Panc1 (cell line): ENCODE measurements at regions not wholly inside any gene's neighbourhood (a gene's known extent, or its start where the extent isn't known, plus 50 kb on each side); places are given as distances from the start of the nearest gene placed in this dataset.

Experiments used
- ATAC-seq: fragments of 200-7000 bp; cut with Tn5 transposase; 2 replicates; pipeline ENCODE4 v1.9.1; 2020; ENCODE audit warnings: mild to moderate bottlenecking, moderate library complexity
- BruUV-seq: library from RNA; stranded (reverse); fragments of 400-500 nt; replicated peaks from 2 replicates; lab custom pipeline; 2021; lab: Mats Ljungman, UMichigan
- CTCF ChIA-PET: fragments of 300-600 bp; sonication (Branson Sonifier 250); formaldehyde crosslinking; loops from one replicate; lab custom pipeline; 2022; ENCODE audit warnings: antibody characterized with exemption; lab: Charles Lee
- POLR2A ChIA-PET: fragments of 300-600 bp; sonication (Branson Sonifier 250); formaldehyde crosslinking; loops from one replicate; lab custom pipeline; 2022; ENCODE audit warnings: antibody characterized with exemption; lab: Charles Lee
- DNase-seq: peaks from one replicate; pipeline ENCODE4 v3.0.0-alpha.2; 2010; ENCODE audit warnings: low read depth, low spot score
- H3K27ac ChIP-seq: 2 replicates; pipeline ENCODE4 v1.5.1; 2011; ENCODE audit warnings: mild to moderate bottlenecking, low read length, inconsistent platforms
- H3K27me3 ChIP-seq: fragments of 200-500 bp; sonication (Bioruptor generic); 2 replicates; pipeline ENCODE4 v1.6.0; 2014; ENCODE audit warnings: low read length, inconsistent platforms; ENCODE audit not compliant: control insufficient read depth, insufficient read depth
- H3K36me3 ChIP-seq: fragments of 200-500 bp; sonication (Bioruptor generic); 2 replicates; pipeline ENCODE4 v1.5.1; 2014; ENCODE audit warnings: inconsistent platforms, mild to moderate bottlenecking, low read length, moderate library complexity; ENCODE audit not compliant: control insufficient read depth, insufficient read depth
- H3K4me1 ChIP-seq: 2 replicates; pipeline ENCODE4 v1.5.1; 2011; ENCODE audit warnings: inconsistent platforms, mild to moderate bottlenecking, low read length, moderate library complexity; ENCODE audit not compliant: control insufficient read depth, insufficient read depth
- H3K4me3 ChIP-seq, 2 experiments: 2 replicates each; pipeline ENCODE4 v1.5.1; 2011 to 2012; ENCODE audit warnings: low read depth in 2 of 2, low read length in 2 of 2, mild to moderate bottlenecking in 2 of 2, inconsistent platforms in 1 of 2, moderate library complexity in 1 of 2
- H3K9me3 ChIP-seq: fragments of 200-500 bp; sonication (Bioruptor generic); 2 replicates; pipeline ENCODE4 v1.5.1; 2014; ENCODE audit warnings: low read depth, mild to moderate bottlenecking, inconsistent platforms, low read length, moderate library complexity; ENCODE audit not compliant: control insufficient read depth, insufficient read depth
- POLR2AphosphoS5 ChIP-seq: IDR thresholded peaks from 2 replicates; pipeline ENCODE4 v1.6.1; 2012; ENCODE audit warnings: mild to moderate bottlenecking, low read depth, low read length, moderate library complexity
- SIN3A ChIP-seq: IDR thresholded peaks from 2 replicates; pipeline ENCODE4 v1.6.1; 2012; ENCODE audit warnings: low read depth, mild to moderate bottlenecking, low read length, moderate library complexity, borderline replicate concordance; ENCODE audit not compliant: insufficient read depth
- TCF7L2 ChIP-seq: IDR thresholded peaks from 2 replicates; pipeline ENCODE4 v1.6.1; 2011; ENCODE audit warnings: mild to moderate bottlenecking, low read depth, low read length, inconsistent platforms
- in situ Hi-C: cut with HindIII; loops from 2 replicates; pipeline ENCODE4 v1.10.0; 2016; ENCODE audit warnings: low sequenced_read_pairs, low pct_unique_long_range_greater_than_20kb
- intact Hi-C: fragments of 100-400 bp; cut with micrococcal nuclease; formaldehyde crosslinking; loops from one replicate; pipeline ENCODE4 v1.10.0; 2022; ENCODE audit not compliant: unreplicated experiment
- TF ChIP-seq, protein P1 (sequence below): fragments of 450-650 bp; IDR thresholded peaks from 2 replicates; pipeline ENCODE4 v1.5.1; 2017; ENCODE audit warnings: mild to moderate bottlenecking
- TF ChIP-seq, protein P2 (sequence below), 2 experiments: IDR thresholded peaks; 2 replicates each; pipeline ENCODE4 v1.6.1; 2011 to 2012; ENCODE audit warnings: low read depth in 2 of 2, control low read depth in 1 of 2, low read length in 1 of 2, mild to moderate bottlenecking in 1 of 2, moderate library complexity in 1 of 2; ENCODE audit not compliant: insufficient read depth in 1 of 2

DNA sequence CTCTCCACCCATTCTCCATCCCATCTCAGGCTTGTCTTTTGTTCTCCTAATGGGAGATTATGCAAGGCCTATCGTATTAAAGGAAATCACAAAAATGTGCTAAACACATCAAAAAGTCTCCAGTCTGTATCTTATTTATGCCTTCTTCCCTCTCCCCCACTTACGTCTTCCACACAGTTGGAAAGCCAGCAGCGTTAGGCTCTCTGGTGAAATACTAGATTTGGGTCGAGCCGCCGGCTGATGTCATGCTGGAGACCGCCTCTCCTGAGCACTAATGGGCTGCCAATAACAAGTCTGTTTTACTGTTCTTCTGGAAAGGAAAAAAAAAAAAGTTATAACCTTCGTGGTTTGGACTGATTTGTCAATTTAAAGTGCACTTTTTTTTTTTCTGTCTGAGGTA, 182.7 kb upstream of the SIX2 start:
- DNase-seq (no peak), ATAC-seq (no peak)
- ChIA-PET POLR2A (no interaction called here), CTCF (no interaction called here)
- TF ChIP-seq SIN3A = no peak
- no peak for TF ChIP-seq TCF7L2
- TF ChIP-seq POLR2AphosphoS5 = no peak
- TF ChIP-seq, protein P1, sequence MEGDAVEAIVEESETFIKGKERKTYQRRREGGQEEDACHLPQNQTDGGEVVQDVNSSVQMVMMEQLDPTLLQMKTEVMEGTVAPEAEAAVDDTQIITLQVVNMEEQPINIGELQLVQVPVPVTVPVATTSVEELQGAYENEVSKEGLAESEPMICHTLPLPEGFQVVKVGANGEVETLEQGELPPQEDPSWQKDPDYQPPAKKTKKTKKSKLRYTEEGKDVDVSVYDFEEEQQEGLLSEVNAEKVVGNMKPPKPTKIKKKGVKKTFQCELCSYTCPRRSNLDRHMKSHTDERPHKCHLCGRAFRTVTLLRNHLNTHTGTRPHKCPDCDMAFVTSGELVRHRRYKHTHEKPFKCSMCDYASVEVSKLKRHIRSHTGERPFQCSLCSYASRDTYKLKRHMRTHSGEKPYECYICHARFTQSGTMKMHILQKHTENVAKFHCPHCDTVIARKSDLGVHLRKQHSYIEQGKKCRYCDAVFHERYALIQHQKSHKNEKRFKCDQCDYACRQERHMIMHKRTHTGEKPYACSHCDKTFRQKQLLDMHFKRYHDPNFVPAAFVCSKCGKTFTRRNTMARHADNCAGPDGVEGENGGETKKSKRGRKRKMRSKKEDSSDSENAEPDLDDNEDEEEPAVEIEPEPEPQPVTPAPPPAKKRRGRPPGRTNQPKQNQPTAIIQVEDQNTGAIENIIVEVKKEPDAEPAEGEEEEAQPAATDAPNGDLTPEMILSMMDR = no peak
- TF ChIP-seq, protein P2, sequence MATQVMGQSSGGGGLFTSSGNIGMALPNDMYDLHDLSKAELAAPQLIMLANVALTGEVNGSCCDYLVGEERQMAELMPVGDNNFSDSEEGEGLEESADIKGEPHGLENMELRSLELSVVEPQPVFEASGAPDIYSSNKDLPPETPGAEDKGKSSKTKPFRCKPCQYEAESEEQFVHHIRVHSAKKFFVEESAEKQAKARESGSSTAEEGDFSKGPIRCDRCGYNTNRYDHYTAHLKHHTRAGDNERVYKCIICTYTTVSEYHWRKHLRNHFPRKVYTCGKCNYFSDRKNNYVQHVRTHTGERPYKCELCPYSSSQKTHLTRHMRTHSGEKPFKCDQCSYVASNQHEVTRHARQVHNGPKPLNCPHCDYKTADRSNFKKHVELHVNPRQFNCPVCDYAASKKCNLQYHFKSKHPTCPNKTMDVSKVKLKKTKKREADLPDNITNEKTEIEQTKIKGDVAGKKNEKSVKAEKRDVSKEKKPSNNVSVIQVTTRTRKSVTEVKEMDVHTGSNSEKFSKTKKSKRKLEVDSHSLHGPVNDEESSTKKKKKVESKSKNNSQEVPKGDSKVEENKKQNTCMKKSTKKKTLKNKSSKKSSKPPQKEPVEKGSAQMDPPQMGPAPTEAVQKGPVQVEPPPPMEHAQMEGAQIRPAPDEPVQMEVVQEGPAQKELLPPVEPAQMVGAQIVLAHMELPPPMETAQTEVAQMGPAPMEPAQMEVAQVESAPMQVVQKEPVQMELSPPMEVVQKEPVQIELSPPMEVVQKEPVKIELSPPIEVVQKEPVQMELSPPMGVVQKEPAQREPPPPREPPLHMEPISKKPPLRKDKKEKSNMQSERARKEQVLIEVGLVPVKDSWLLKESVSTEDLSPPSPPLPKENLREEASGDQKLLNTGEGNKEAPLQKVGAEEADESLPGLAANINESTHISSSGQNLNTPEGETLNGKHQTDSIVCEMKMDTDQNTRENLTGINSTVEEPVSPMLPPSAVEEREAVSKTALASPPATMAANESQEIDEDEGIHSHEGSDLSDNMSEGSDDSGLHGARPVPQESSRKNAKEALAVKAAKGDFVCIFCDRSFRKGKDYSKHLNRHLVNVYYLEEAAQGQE (IDR thresholded peaks at IDR 0.05; ENCODE audit: insufficient read depth in 1 of 2, low read depth in 2 of 2, low read length in 1 of 2) = no peak
- Histone ChIP-seq H3K36me3 (no peaks in the 10 kb centered on the region), H3K4me3 (no peak overlapping the region), H3K9me3 (no peaks in the 10 kb centered on the region), H3K27me3 (peaks cover 5% of the 10 kb centered on the region), H3K27ac (no peak overlapping the region), H3K4me1 (no peaks in the 10 kb centered on the region)
- intact Hi-C loops (no loop called here), in situ Hi-C loops (no loop called here)
- no TSS peak for BruUV-seq

DNA sequence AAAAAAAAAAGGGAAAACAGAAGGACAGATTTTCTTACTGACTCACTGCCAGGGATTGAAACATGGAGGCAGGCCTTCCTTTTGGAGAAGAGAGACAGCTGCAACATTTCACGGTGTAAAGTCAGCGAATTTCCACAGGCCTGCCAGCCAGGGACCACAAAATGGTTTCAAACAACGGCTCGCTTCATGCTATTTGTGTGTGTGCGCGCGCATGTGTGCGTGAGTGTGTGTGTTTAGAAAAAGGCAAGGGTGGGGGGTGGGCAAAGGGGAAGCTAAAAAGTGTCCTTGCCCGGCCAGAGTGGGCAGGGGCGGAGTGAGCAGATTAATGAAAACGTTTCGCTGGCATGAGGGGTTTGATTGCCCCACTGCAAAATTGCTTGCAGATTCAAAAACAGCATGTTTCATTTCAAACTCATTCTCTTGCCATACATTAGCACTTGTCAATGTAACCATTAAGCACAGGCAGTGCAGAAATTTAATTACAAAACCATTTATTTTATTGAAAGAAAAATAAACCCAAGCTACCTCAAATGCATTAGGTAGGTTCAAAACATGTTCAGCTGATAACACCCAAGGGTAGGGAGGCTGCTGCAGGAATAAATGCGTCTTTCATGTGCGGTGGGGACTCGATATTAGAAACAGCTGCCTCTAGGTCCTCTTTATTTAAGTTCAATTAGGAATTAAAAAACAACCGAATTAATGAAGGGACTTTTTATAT, 182.1 kb upstream of the SIX2 start:
- H3K27me3 ChIP-seq = peaks cover 5% of the 10 kb centered on the region
- H3K4me3 ChIP-seq = no peak overlapping the region
- TF ChIP-seq, protein P1 = no peak
- no peak for TF ChIP-seq POLR2AphosphoS5
- H3K36me3 ChIP-seq = no peaks in the 10 kb centered on the region
- ChIA-PET CTCF (no interaction called here), POLR2A (no interaction called here)
- BruUV-seq = no TSS peak
- intact Hi-C loops (no loop called here), in situ Hi-C loops (no loop called here)
- no peaks in the 10 kb centered on the region for H3K9me3 ChIP-seq
- H3K27ac ChIP-seq = no peak overlapping the region
- no peak for ATAC-seq
- no peaks in the 10 kb centered on the region for H3K4me1 ChIP-seq
- no peak for DNase-seq
